Adrenal gland (tissue), 9 donors: ENCODE measurements at regions not wholly inside any gene's neighbourhood (a gene's known extent, or its start where the extent isn't known, plus 50 kb on each side); places are given as distances from the start of the nearest gene placed in this dataset.

Experiments
- DNase-seq, 7 donors: peaks; one replicate each; pipeline ENCODE4 v3.0.0-alpha.2; 2019 to 2020
- H3K27ac ChIP-seq, 5 donors: fragments of 200-600 bp; sonication (generic) in 4 of 5; 1 replicate in 3 of 5; 2 replicates in 2 of 5; pipeline versions ENCODE4 v1.5.1 to v1.8.0; 2016 to 2020; ENCODE audit warnings: mild to moderate bottlenecking in 1 of 5
- H3K27me3 ChIP-seq: fragments of 200-600 bp; 2 replicates; pipeline ENCODE4 v1.8.0; 2021
- H3K36me3 ChIP-seq, 2 donors: fragments of 200-600 bp; replicated peaks in 1 of 2; 1 replicate in 1 of 2; 2 replicates in 1 of 2; pipeline versions ENCODE4 v1.5.1 to v1.8.0; 2018 to 2022
- H3K4me1 ChIP-seq, 2 donors: fragments of 200-600 bp; replicated peaks in 1 of 2; 1 replicate in 1 of 2; 2 replicates in 1 of 2; pipeline versions ENCODE4 v1.5.1 to v1.8.0; 2018 to 2021
- H3K4me3 ChIP-seq, 4 donors: fragments of 200-600 bp; sonication (generic) in 3 of 4; one replicate each; pipeline ENCODE4 v1.5.1; 2016 to 2018
- H3K9me3 ChIP-seq, 3 donors: fragments of 200-600 bp; sonication (generic) in 1 of 3; replicated peaks in 1 of 3; 1 replicate in 2 of 3; 2 replicates in 1 of 3; pipeline versions ENCODE4 v1.5.1 to v1.8.0; 2016 to 2021
- CTCF ChIP-seq, 6 experiments: fragments of 450-650 bp in 4 of 6; fragments of 200-600 bp in 2 of 6; sonication (generic) in 1 of 6; IDR thresholded peaks; 1 replicate in 5 of 6; 2 replicates in 1 of 6; pipeline versions ENCODE4 v1.5.1 to v1.8.0; 2016 to 2021; ENCODE audit warnings: antibody characterized with exemption in 6 of 6, mild to moderate bottlenecking in 2 of 6, moderate library complexity in 1 of 6
- POLR2A ChIP-seq, 2 donors: fragments of 450-650 bp; IDR thresholded peaks; one replicate each; pipeline ENCODE4 v1.6.1; 2017; ENCODE audit warnings: antibody characterized with exemption in 2 of 2, mild to moderate bottlenecking in 2 of 2, moderate library complexity in 1 of 2
- WGBS, 4 donors: extraction: QIAGEN DNeasy Blood & Tissue Kit in 2 of 4; methylation state at CpG; one replicate each; pipeline versions ENCODE4 v1.1.5 to v1.1.7; 2013 to 2017; 5-methylcytosine and 5-hydroxymethylcytosine counted together
- intact Hi-C, 2 donors: fragments of 100-400 bp; cut with DNase I; formaldehyde crosslinking; loops; one replicate each; pipeline versions ENCODE4 v1.14.1 to v1.15.0; 2022 to 2023
- donor health status: healthy with polysubstance abuse.
- donor health status: Bipolar disorder and iron deficiency.
- donor health status: DM: yes; HTN: yes; CAD: no.
- donor health status: DM: no; HTN: no; CAD: no.
- donor health status: DM: no; HTN: no; CAD: no.

GRCh38 chr1:96973605-96974004 lies 252.0 kb downstream of the PTBP2 start:
- no peaks in the 10 kb centered on the region for H3K36me3 ChIP-seq
- DNase-seq = no peak
- no peaks in the 10 kb centered on the region for H3K27me3 ChIP-seq
- H3K27ac ChIP-seq = no peak overlapping the region
- no peak overlapping the region for H3K4me3 ChIP-seq
- no peak for TF ChIP-seq POLR2A (IDR thresholded peaks at IDR 0.05)
- TF ChIP-seq CTCF (IDR thresholded peaks at IDR 0.05) = no peak
- WGBS, 4 donors = 50 to 64% (median 57%) methylated on average over 1 of the region's 1 CpG
- no peaks in the 10 kb centered on the region for H3K9me3 ChIP-seq
- intact Hi-C loops = no loop called here
- H3K4me1 ChIP-seq = peaks cover 0 to 5% of the 10 kb centered on the region in 2 donors

GRCh38 chr1:96978444-96978843 lies 256.9 kb downstream of the PTBP2 start:
- TF ChIP-seq POLR2A (IDR thresholded peaks at IDR 0.05) (no peak), CTCF (IDR thresholded peaks at IDR 0.05) (no peak)
- no peaks in the 10 kb centered on the region for H3K27me3 ChIP-seq
- H3K4me1 ChIP-seq = no peaks in the 10 kb centered on the region
- H3K4me3 ChIP-seq = no peak overlapping the region
- H3K27ac ChIP-seq = no peak overlapping the region
- intact Hi-C loops = no loop called here
- 81 to 86% (median 83%) methylated on average over 3 of the region's 3 CpGs for WGBS, 4 donors
- H3K9me3 ChIP-seq = no peaks in the 10 kb centered on the region
- H3K36me3 ChIP-seq = no peaks in the 10 kb centered on the region
- no peak for DNase-seq

GRCh38 chr1:96978901-96979300 lies 257.3 kb downstream of the PTBP2 start:
- no peak for DNase-seq
- Histone ChIP-seq H3K27me3 (no peaks in the 10 kb centered on the region), H3K9me3 (no peaks in the 10 kb centered on the region), H3K4me1 (no peaks in the 10 kb centered on the region), H3K27ac (no peak overlapping the region), H3K4me3 (no peak overlapping the region), H3K36me3 (no peaks in the 10 kb centered on the region)
- WGBS, 4 donors = 65 to 75% (median 66%) methylated on average over 4 of the region's 4 CpGs
- intact Hi-C loops = no loop called here
- TF ChIP-seq CTCF (IDR thresholded peaks at IDR 0.05) = no peak
- no peak for TF ChIP-seq POLR2A (IDR thresholded peaks at IDR 0.05)

GRCh38 chr1:96979304-96980268 lies 258.0 kb downstream of the PTBP2 start:
- intact Hi-C loops = no loop called here
- no peak overlapping the region for H3K4me3 ChIP-seq
- no peak overlapping the region for H3K27ac ChIP-seq
- no peaks in the 10 kb centered on the region for H3K9me3 ChIP-seq
- DNase-seq = no peak
- H3K27me3 ChIP-seq = no peaks in the 10 kb centered on the region
- TF ChIP-seq POLR2A (IDR thresholded peaks at IDR 0.05) = no peak
- no peak for TF ChIP-seq CTCF (IDR thresholded peaks at IDR 0.05)
- H3K36me3 ChIP-seq = no peaks in the 10 kb centered on the region
- 55 to 68% (median 64%) methylated on average over 3 of the region's 3 CpGs for WGBS, 4 donors
- no peaks in the 10 kb centered on the region for H3K4me1 ChIP-seq
